SK-N-SH treated with all-trans-retinoic acid at 6 μM for 48 hours (cell line): ENCODE measurements at regions not wholly inside any gene's neighbourhood (a gene's known extent, or its start where the extent isn't known, plus 50 kb on each side); places are given as distances from the start of the nearest gene placed in this dataset.

Source experiments
- ATAC-seq: fragments of 200-7000 bp; cut with Tn5 transposase; 3 replicates; pipeline ENCODE4 v1.9.1; 2020; ENCODE audit warnings: mild to moderate bottlenecking, moderate library complexity
- ARNTL ChIP-seq: fragments of 450-650 bp; formaldehyde crosslinking; IDR thresholded peaks from 2 replicates; pipeline ENCODE4 v1.5.0; 2020; ENCODE audit warnings: low read depth, mild to moderate bottlenecking, moderate library complexity, borderline replicate concordance
- BACH2 ChIP-seq: fragments of 250-450 bp; sonication (Bioruptor Pico); IDR thresholded peaks from 2 replicates; pipeline ENCODE4 v1.9.0; 2021; ENCODE audit warnings: mild to moderate bottlenecking, borderline replicate concordance
- CREB5 ChIP-seq: fragments of 250-450 bp; sonication (Bioruptor Pico); IDR thresholded peaks from 2 replicates; pipeline ENCODE4 v1.5.1; 2020; ENCODE audit warnings: low read depth, mild to moderate bottlenecking, moderate library complexity
- CSDC2 ChIP-seq: fragments of 250-450 bp; sonication (Bioruptor Pico); IDR thresholded peaks from 2 replicates; pipeline ENCODE4 v1.5.0; 2020; ENCODE audit warnings: mild to moderate bottlenecking, moderate library complexity
- ESRRG ChIP-seq: fragments of 250-450 bp; sonication (Bioruptor Pico); IDR thresholded peaks from 2 replicates; pipeline ENCODE4 v1.6.1; 2021; ENCODE audit warnings: mild to moderate bottlenecking
- GLIS3 ChIP-seq: fragments of 250-450 bp; sonication (Bioruptor Pico); IDR thresholded peaks from 2 replicates; pipeline ENCODE4 v1.5.0; 2020; ENCODE audit warnings: mild to moderate bottlenecking, moderate library complexity
- ISL1 ChIP-seq: fragments of 250-450 bp; sonication (Bioruptor Pico); IDR thresholded peaks from 2 replicates; pipeline ENCODE4 v2.1.2; 2022; ENCODE audit warnings: mild to moderate bottlenecking, moderate library complexity
- POU6F1 ChIP-seq: fragments of 250-450 bp; sonication (Bioruptor Pico); IDR thresholded peaks from 2 replicates; pipeline ENCODE4 v1.8.0; 2021; ENCODE audit warnings: low read depth, mild to moderate bottlenecking, moderate library complexity, borderline replicate concordance
- PPARA ChIP-seq: fragments of 250-450 bp; sonication (Bioruptor Pico); IDR thresholded peaks from 2 replicates; pipeline ENCODE4 v1.5.0; 2020; ENCODE audit warnings: mild to moderate bottlenecking, borderline replicate concordance
- RARB ChIP-seq: fragments of 250-450 bp; sonication (Bioruptor Pico); IDR thresholded peaks from 2 replicates; pipeline ENCODE4 v1.8.0; 2021; ENCODE audit warnings: mild to moderate bottlenecking, moderate library complexity
- SNAI2 ChIP-seq: fragments of 250-450 bp; sonication (Bioruptor Pico); IDR thresholded peaks from 2 replicates; pipeline ENCODE4 v1.5.0; 2020; ENCODE audit warnings: mild to moderate bottlenecking, moderate library complexity
- TCF4 ChIP-seq: fragments of 250-450 bp; sonication (Bioruptor Pico); IDR thresholded peaks from 2 replicates; pipeline ENCODE4 v1.8.0; 2021; ENCODE audit warnings: mild to moderate bottlenecking, moderate library complexity, borderline replicate concordance
- TOX ChIP-seq: fragments of 250-450 bp; sonication (Bioruptor Pico); IDR thresholded peaks from 2 replicates; pipeline ENCODE4 v1.8.0; 2021; ENCODE audit warnings: mild to moderate bottlenecking, moderate library complexity, borderline replicate concordance
- TSHZ2 ChIP-seq: fragments of 250-450 bp; sonication (Bioruptor Pico); IDR thresholded peaks from 2 replicates; pipeline ENCODE4 v1.5.0; 2020; ENCODE audit warnings: mild to moderate bottlenecking, moderate library complexity
- ZC3H10 ChIP-seq: fragments of 250-450 bp; sonication (Bioruptor Pico); IDR thresholded peaks from 2 replicates; pipeline ENCODE4 v1.5.1; 2021; ENCODE audit warnings: mild to moderate bottlenecking, moderate library complexity
- ZFP3 ChIP-seq: fragments of 250-450 bp; sonication (Bioruptor Pico); IDR thresholded peaks from 2 replicates; pipeline ENCODE4 v1.5.0; 2020; ENCODE audit warnings: mild to moderate bottlenecking, moderate library complexity
- ZFP30 ChIP-seq: fragments of 450-650 bp; formaldehyde crosslinking; IDR thresholded peaks from 2 replicates; pipeline ENCODE4 v1.5.0; 2022; ENCODE audit warnings: mild to moderate bottlenecking, moderate library complexity
- ZNF565 ChIP-seq: fragments of 450-650 bp; formaldehyde crosslinking; conservative IDR thresholded peaks from 2 replicates; pipeline ENCODE4 v1.5.0; 2020; ENCODE audit warnings: low read depth, mild to moderate bottlenecking, moderate library complexity
- ZNF70 ChIP-seq: fragments of 450-650 bp; formaldehyde crosslinking; IDR thresholded peaks from 2 replicates; pipeline ENCODE4 v1.5.0; 2020; ENCODE audit warnings: mild to moderate bottlenecking, moderate library complexity
- ZNF8 ChIP-seq: fragments of 450-650 bp; formaldehyde crosslinking; IDR thresholded peaks from 2 replicates; pipeline ENCODE4 v1.5.0; 2020; ENCODE audit warnings: mild to moderate bottlenecking, moderate library complexity
- TF ChIP-seq, protein P1 (sequence below): fragments of 250-450 bp; sonication (Bioruptor Pico); IDR thresholded peaks from 2 replicates; pipeline ENCODE4 v1.8.0; 2020; ENCODE audit warnings: mild to moderate bottlenecking, moderate library complexity, borderline replicate concordance
- TF ChIP-seq, protein P2 (sequence below): fragments of 250-450 bp; sonication (Bioruptor Pico); IDR thresholded peaks from 2 replicates; pipeline ENCODE4 v1.5.1; 2021; ENCODE audit warnings: mild to moderate bottlenecking, moderate library complexity

DNA sequence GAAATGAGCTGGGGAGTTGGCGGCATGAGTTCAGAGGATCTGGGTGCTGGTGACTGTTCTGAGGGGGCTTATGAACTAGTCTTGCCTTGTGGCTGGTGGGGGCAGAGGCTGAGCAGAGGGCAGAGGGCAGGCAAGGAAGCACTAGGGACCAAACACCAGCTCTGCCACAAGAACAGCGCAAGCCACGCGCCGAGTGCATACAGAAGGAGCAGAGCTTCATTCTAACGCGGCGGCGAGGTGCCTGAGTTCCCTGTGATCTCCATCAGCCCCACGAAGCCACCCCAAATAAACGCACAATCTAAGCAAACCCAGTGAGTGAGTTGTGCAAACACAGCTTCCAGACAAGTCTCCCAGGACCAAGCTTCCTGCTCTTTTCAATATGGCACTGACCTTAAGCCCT, 110.6 kb upstream of the ALDH1B1 start:
- no peak for TF ChIP-seq ESRRG (CRISPR knock-in tag)
- TF ChIP-seq TSHZ2 (CRISPR knock-in tag): no peak
- no peak for TF ChIP-seq ZFP30
- no peak for TF ChIP-seq ZNF565
- no peak for TF ChIP-seq ISL1
- TF ChIP-seq CSDC2 (CRISPR knock-in tag): no peak
- TF ChIP-seq ZFP3 (CRISPR knock-in tag): no peak
- no peak for TF ChIP-seq ZC3H10 (CRISPR knock-in tag)
- no peak for TF ChIP-seq ARNTL
- no peak for TF ChIP-seq GLIS3 (CRISPR knock-in tag)
- no peak for ATAC-seq

DNA sequence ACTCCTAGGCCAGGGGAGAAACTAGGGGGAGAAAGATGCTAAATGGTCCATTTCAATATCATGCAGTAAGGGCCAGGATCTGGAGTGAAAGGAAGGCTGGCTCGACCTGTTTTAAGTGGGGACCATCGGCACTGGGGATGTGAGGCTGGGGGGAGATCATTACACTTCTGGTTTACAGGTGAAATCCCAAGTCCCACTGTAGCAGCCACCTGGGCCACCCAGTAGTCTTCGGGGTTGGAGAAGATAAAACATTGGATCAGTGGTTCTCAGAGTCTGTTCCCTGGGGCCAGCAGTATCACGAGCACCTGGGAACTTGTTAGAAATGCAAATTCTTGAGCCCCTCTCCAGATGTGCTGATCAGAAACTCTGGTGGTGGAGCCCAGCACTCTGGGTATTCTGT, 111.3 kb upstream of the ALDH1B1 start:
- TF ChIP-seq RARB: no peak
- no peak for TF ChIP-seq ZNF565
- no peak for ATAC-seq

DNA sequence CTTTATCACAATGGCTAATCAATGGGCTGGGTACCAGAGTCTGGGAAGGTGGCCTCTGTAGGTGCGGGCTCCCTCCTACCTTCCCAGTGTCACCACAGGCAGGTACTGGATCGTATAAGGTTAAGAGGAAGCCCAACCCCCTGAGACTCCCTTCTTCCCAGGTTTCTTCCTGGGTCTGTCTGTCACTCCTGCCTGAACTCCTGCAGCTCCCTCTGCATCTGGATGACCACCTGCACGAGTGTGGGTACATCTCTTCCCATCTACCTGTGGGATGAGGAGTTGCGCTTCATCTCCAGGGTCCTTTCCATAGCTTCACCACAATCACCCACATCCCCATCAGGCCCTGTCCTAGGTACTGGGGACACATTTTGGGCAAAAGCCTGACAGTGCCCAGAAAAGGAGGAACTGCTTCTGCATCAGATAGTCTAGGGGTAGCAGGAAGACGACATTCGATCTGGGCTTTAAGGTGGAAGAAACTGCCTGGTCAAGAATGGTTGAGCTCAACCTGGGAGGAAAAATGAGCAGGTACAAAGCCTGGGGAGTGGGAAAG, 112.2 kb upstream of the ALDH1B1 start:
- no peak for ATAC-seq
- TF ChIP-seq PPARA (CRISPR knock-in tag) (no peak), ZFP30 (no peak), TCF4 (CRISPR knock-in tag) (no peak), BACH2 (no peak), RARB (no peak), SNAI2 (CRISPR knock-in tag) (no peak), ZNF70 (CRISPR knock-in tag) (no peak), ESRRG (CRISPR knock-in tag) (no peak), CSDC2 (CRISPR knock-in tag) (no peak), POU6F1 (CRISPR knock-in tag) (no peak)
- TF ChIP-seq, protein P1, sequence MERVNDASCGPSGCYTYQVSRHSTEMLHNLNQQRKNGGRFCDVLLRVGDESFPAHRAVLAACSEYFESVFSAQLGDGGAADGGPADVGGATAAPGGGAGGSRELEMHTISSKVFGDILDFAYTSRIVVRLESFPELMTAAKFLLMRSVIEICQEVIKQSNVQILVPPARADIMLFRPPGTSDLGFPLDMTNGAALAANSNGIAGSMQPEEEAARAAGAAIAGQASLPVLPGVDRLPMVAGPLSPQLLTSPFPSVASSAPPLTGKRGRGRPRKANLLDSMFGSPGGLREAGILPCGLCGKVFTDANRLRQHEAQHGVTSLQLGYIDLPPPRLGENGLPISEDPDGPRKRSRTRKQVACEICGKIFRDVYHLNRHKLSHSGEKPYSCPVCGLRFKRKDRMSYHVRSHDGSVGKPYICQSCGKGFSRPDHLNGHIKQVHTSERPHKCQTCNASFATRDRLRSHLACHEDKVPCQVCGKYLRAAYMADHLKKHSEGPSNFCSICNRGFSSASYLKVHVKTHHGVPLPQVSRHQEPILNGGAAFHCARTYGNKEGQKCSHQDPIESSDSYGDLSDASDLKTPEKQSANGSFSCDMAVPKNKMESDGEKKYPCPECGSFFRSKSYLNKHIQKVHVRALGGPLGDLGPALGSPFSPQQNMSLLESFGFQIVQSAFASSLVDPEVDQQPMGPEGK: no peak

- TF ChIP-seq ZNF70 (CRISPR knock-in tag) (no peak), ESRRG (CRISPR knock-in tag) (no peak), ZNF8 (CRISPR knock-in tag) (no peak), ISL1 (no peak)
- ATAC-seq: no peak
Measured at GRCh38 chr9:38278931-38279679, 113.4 kb upstream of the ALDH1B1 start.

DNA sequence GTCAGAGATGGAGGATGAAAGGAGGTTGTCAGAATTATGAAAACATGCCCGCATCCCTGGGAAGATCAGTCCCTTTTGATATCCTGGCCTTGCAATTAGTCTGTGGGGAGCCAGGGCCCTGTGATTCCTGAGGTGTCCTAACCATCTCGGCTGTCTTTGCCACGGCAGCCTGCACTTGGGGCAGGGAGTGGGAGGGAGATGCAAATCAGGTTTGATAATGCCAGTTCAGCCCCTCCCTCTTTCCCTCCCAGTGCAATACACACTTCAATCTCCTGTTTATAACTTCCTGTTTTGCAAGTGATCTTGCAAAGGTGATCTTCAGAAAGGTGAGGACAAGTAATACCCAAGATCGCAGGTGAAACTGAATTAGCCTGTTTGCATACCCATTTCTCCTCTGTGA, 114.0 kb upstream of the ALDH1B1 start:
- no peak for ATAC-seq
- TF ChIP-seq POU6F1 (CRISPR knock-in tag) (no peak), ZNF70 (CRISPR knock-in tag) (no peak), CREB5 (CRISPR knock-in tag) (no peak), TOX (CRISPR knock-in tag) (no peak), TSHZ2 (CRISPR knock-in tag) (no peak)
- TF ChIP-seq, protein P2, sequence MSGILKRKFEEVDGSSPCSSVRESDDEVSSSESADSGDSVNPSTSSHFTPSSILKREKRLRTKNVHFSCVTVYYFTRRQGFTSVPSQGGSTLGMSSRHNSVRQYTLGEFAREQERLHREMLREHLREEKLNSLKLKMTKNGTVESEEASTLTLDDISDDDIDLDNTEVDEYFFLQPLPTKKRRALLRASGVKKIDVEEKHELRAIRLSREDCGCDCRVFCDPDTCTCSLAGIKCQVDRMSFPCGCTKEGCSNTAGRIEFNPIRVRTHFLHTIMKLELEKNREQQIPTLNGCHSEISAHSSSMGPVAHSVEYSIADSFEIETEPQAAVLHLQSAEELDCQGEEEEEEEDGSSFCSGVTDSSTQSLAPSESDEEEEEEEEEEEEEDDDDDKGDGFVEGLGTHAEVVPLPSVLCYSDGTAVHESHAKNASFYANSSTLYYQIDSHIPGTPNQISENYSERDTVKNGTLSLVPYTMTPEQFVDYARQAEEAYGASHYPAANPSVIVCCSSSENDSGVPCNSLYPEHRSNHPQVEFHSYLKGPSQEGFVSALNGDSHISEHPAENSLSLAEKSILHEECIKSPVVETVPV (CRISPR knock-in tag): no peak
